ENCODE measurements at regions not wholly inside any gene's neighbourhood (a gene's known extent, or its start where the extent isn't known, plus 50 kb on each side); places are given as distances from the start of the nearest gene placed in this dataset.
"Not testable (repeated sequence)": the region's sequence is repeated elsewhere in the genome, so short reads cannot be mapped to it uniquely, and the experiment has no call there.

- not testable (repeated sequence) for H3K79me2 ChIP-seq; H3K36me3 ChIP-seq (replicated peaks; ENCODE audit: insufficient read depth, low read depth); H3K4me1 ChIP-seq (ENCODE audit: insufficient read depth); H3K27ac ChIP-seq; H3K9me3 ChIP-seq (ENCODE audit: low read depth); H2AFZ ChIP-seq; H3K4me3 ChIP-seq; H3K4me2 ChIP-seq; H4K20me1 ChIP-seq (ENCODE audit: insufficient read depth, poor library complexity, severe bottlenecking); H3K9me2 ChIP-seq (replicated peaks; ENCODE audit: insufficient read depth); H3K27me3 ChIP-seq; DNase-seq (ENCODE audit: low spot score)
- WGBS (ENCODE audit: low lambda C conversion rate, missing lambda C conversion rate): no CpG with 5 or more reads among the region's 7 CpGs
Measured at GRCh38 chr2:111263380-111264017, 142.8 kb downstream of the BCL2L11 start.

GRCh38 chr2:111264956-111265355, 144.2 kb downstream of the BCL2L11 start:
- H3K4me3 ChIP-seq; H3K4me2 ChIP-seq; H3K9me3 ChIP-seq (ENCODE audit: low read depth); H3K79me2 ChIP-seq; H2AFZ ChIP-seq; H3K27me3 ChIP-seq; H3K9me2 ChIP-seq (replicated peaks; ENCODE audit: insufficient read depth); DNase-seq (ENCODE audit: low spot score); H3K27ac ChIP-seq; H3K4me1 ChIP-seq (ENCODE audit: insufficient read depth); H4K20me1 ChIP-seq (ENCODE audit: insufficient read depth, poor library complexity, severe bottlenecking); H3K36me3 ChIP-seq (replicated peaks; ENCODE audit: insufficient read depth, low read depth): not testable (repeated sequence)
- 95% methylated on average over 11 of the region's 11 CpGs for WGBS (ENCODE audit: low lambda C conversion rate, missing lambda C conversion rate)

- not testable (repeated sequence) for H3K9me3 ChIP-seq (ENCODE audit: low read depth); H3K4me3 ChIP-seq; H2AFZ ChIP-seq; H3K36me3 ChIP-seq (replicated peaks; ENCODE audit: insufficient read depth, low read depth); H3K27ac ChIP-seq; H3K27me3 ChIP-seq; H3K79me2 ChIP-seq; H3K9me2 ChIP-seq (replicated peaks; ENCODE audit: insufficient read depth); H3K4me2 ChIP-seq; DNase-seq (ENCODE audit: low spot score); H4K20me1 ChIP-seq (ENCODE audit: insufficient read depth, poor library complexity, severe bottlenecking); H3K4me1 ChIP-seq (ENCODE audit: insufficient read depth)
- WGBS (ENCODE audit: low lambda C conversion rate, missing lambda C conversion rate): 98% methylated on average over 6 of the region's 6 CpGs
Measured at GRCh38 chr2:111266556-111266955, 145.8 kb downstream of the BCL2L11 start.

- WGBS (ENCODE audit: low lambda C conversion rate, missing lambda C conversion rate): 74% methylated on average over 14 of the region's 14 CpGs
- H4K20me1 ChIP-seq (ENCODE audit: insufficient read depth, poor library complexity, severe bottlenecking); H2AFZ ChIP-seq; H3K4me3 ChIP-seq; H3K36me3 ChIP-seq (replicated peaks; ENCODE audit: insufficient read depth, low read depth); H3K9me2 ChIP-seq (replicated peaks; ENCODE audit: insufficient read depth); H3K27me3 ChIP-seq; H3K4me1 ChIP-seq (ENCODE audit: insufficient read depth); H3K9me3 ChIP-seq (ENCODE audit: low read depth); H3K4me2 ChIP-seq; H3K79me2 ChIP-seq; DNase-seq (ENCODE audit: low spot score); H3K27ac ChIP-seq: not testable (repeated sequence)
Measured at GRCh38 chr2:111267038-111267437, 146.3 kb downstream of the BCL2L11 start.

GRCh38 chr2:111269761-111270323, 149.1 kb downstream of the BCL2L11 start:
- not testable (repeated sequence) for H3K4me1 ChIP-seq (ENCODE audit: insufficient read depth); H3K9me3 ChIP-seq (ENCODE audit: low read depth); H2AFZ ChIP-seq; H3K27me3 ChIP-seq; H3K4me3 ChIP-seq; H3K36me3 ChIP-seq (replicated peaks; ENCODE audit: insufficient read depth, low read depth); H3K9me2 ChIP-seq (replicated peaks; ENCODE audit: insufficient read depth); H3K79me2 ChIP-seq; H3K4me2 ChIP-seq; H3K27ac ChIP-seq; H4K20me1 ChIP-seq (ENCODE audit: insufficient read depth, poor library complexity, severe bottlenecking); DNase-seq (ENCODE audit: low spot score)
- no CpG with 5 or more reads among the region's 4 CpGs for WGBS (ENCODE audit: low lambda C conversion rate, missing lambda C conversion rate)

GRCh38 chr2:111270569-111270968, 149.9 kb downstream of the BCL2L11 start:
- H2AFZ ChIP-seq; H3K27ac ChIP-seq; H3K9me3 ChIP-seq (ENCODE audit: low read depth); H3K4me2 ChIP-seq; H3K27me3 ChIP-seq; H3K36me3 ChIP-seq (replicated peaks; ENCODE audit: insufficient read depth, low read depth); H3K9me2 ChIP-seq (replicated peaks; ENCODE audit: insufficient read depth); H3K4me3 ChIP-seq; H4K20me1 ChIP-seq (ENCODE audit: insufficient read depth, poor library complexity, severe bottlenecking); H3K79me2 ChIP-seq; H3K4me1 ChIP-seq (ENCODE audit: insufficient read depth); DNase-seq (ENCODE audit: low spot score): not testable (repeated sequence)
- 71% methylated on average over 1 of the region's 3 CpGs for WGBS (ENCODE audit: low lambda C conversion rate, missing lambda C conversion rate)

GRCh38 chr2:111271647-111272304, 151.1 kb downstream of the BCL2L11 start:
- DNase-seq (ENCODE audit: low spot score); H3K9me3 ChIP-seq (ENCODE audit: low read depth); H3K36me3 ChIP-seq (replicated peaks; ENCODE audit: insufficient read depth, low read depth); H3K4me1 ChIP-seq (ENCODE audit: insufficient read depth); H3K27ac ChIP-seq; H2AFZ ChIP-seq; H3K4me2 ChIP-seq; H3K4me3 ChIP-seq; H4K20me1 ChIP-seq (ENCODE audit: insufficient read depth, poor library complexity, severe bottlenecking); H3K9me2 ChIP-seq (replicated peaks; ENCODE audit: insufficient read depth); H3K79me2 ChIP-seq; H3K27me3 ChIP-seq: not testable (repeated sequence)
- WGBS (ENCODE audit: low lambda C conversion rate, missing lambda C conversion rate): 100% methylated on average over 7 of the region's 8 CpGs

GRCh38 chr2:111273007-111273406, 152.3 kb downstream of the BCL2L11 start:
- H3K4me3 ChIP-seq; H3K27ac ChIP-seq; H3K4me1 ChIP-seq (ENCODE audit: insufficient read depth); H3K27me3 ChIP-seq; H3K36me3 ChIP-seq (replicated peaks; ENCODE audit: insufficient read depth, low read depth); DNase-seq (ENCODE audit: low spot score); H2AFZ ChIP-seq; H3K79me2 ChIP-seq; H3K9me2 ChIP-seq (replicated peaks; ENCODE audit: insufficient read depth); H3K4me2 ChIP-seq; H4K20me1 ChIP-seq (ENCODE audit: insufficient read depth, poor library complexity, severe bottlenecking); H3K9me3 ChIP-seq (ENCODE audit: low read depth): not testable (repeated sequence)
- 97% methylated on average over 3 of the region's 7 CpGs for WGBS (ENCODE audit: low lambda C conversion rate, missing lambda C conversion rate)
